HCT116 (cell line): ENCODE measurements at regions not wholly inside any gene's neighbourhood (a gene's known extent, or its start where the extent isn't known, plus 50 kb on each side); places are given as distances from the start of the nearest gene placed in this dataset.
A peak's percentile ranks its signal among the peaks of the same experiment; 100 is the strongest.
"Not testable (repeated sequence)": the region's sequence is repeated elsewhere in the genome, so short reads cannot be mapped to it uniquely, and the experiment has no call there.

Source experiments
- ATAC-seq: fragments of 200-7000 bp; cut with Tn5 transposase; 2 replicates; pipeline ENCODE4 v1.9.1; 2020; ENCODE audit warnings: mild to moderate bottlenecking, moderate library complexity
- BruUV-seq: library from RNA; stranded (reverse); fragments of 400-500 nt; replicated peaks from 2 replicates; lab custom pipeline; 2021; lab: Mats Ljungman, UMichigan
- CTCF ChIA-PET: fragments of 300-600 bp; sonication (Branson Sonifier 250); formaldehyde crosslinking; loops from one replicate; lab custom pipeline; 2021; ENCODE audit warnings: antibody characterized with exemption; lab: Charles Lee
- POLR2A ChIA-PET: fragments of 300-600, 350-600 bp; sonication (Branson Sonifier 250); formaldehyde crosslinking; loops from one replicate; lab custom pipeline; 2021; ENCODE audit warnings: antibody characterized with exemption; lab: Charles Lee
- RAD21 ChIA-PET, 2 experiments: fragments of 300-600 bp; sonication (Branson Sonifier 250); formaldehyde crosslinking; loops; one replicate each; lab custom pipeline; 2023; ENCODE audit warnings: low total read pairs in 2 of 2; ENCODE audit not compliant: uncharacterized antibody in 2 of 2, unreplicated experiment in 2 of 2, low non-redundant PET in 1 of 2; lab: Charles Lee
- DNase-seq: peaks from one replicate; pipeline ENCODE4 v3.0.0-alpha.2; 2010; ENCODE audit warnings: low read depth, low spot score
- H2AFZ ChIP-seq: fragments of 200-600 bp; shearing (Covaris generic), sonication (generic); 2 replicates; pipeline ENCODE4 v1.6.1; 2017; ENCODE audit warnings: low read depth, mixed run types, mixed read lengths, antibody characterized with exemption, low read length; ENCODE audit not compliant: poor library complexity, severe bottlenecking
- H3K27ac ChIP-seq: 2 replicates; pipeline ENCODE4 v1.5.1; 2012; ENCODE audit warnings: low read depth, low read length
- H3K27me3 ChIP-seq: fragments of 200-600 bp; sonication (generic); 2 replicates; pipeline ENCODE4 v1.6.1; 2016; ENCODE audit warnings: mixed run types, low read length, mixed read lengths; ENCODE audit not compliant: insufficient read depth
- H3K36me3 ChIP-seq, 2 experiments: fragments of 200-500 bp in 1 of 2; fragments of 200-600 bp in 1 of 2; sonication (Bioruptor generic) in 1 of 2; sonication (generic) in 1 of 2; 2 replicates each; pipeline versions ENCODE4 v1.5.1 to v1.6.1; 2014 to 2016; ENCODE audit warnings: low read length in 2 of 2, inconsistent platforms in 1 of 2, mixed read lengths in 1 of 2, mixed run types in 1 of 2; ENCODE audit not compliant: insufficient read depth in 2 of 2, control insufficient read depth in 1 of 2
- H3K4me1 ChIP-seq, 2 experiments: fragments of 200-600 bp in 1 of 2; sonication (generic) in 1 of 2; 2 replicates each; pipeline versions ENCODE4 v1.5.1 to v1.6.1; 2012 to 2017; ENCODE audit warnings: low read length in 2 of 2, inconsistent platforms in 1 of 2, mild to moderate bottlenecking in 1 of 2, mixed read lengths in 1 of 2, mixed run types in 1 of 2, moderate library complexity in 1 of 2; ENCODE audit not compliant: insufficient read depth in 2 of 2, control insufficient read depth in 1 of 2
- H3K4me2 ChIP-seq: fragments of 200-600 bp; sonication (generic); 2 replicates; pipeline ENCODE4 v1.6.1; 2017; ENCODE audit warnings: mixed run types, low read length, mixed read lengths
- H3K4me3 ChIP-seq, 2 experiments: fragments of 200-600 bp in 1 of 2; sonication (generic) in 1 of 2; replicated peaks in 1 of 2; 2 replicates each; pipeline ENCODE4 v1.5.1; 2011 to 2016; ENCODE audit warnings: low read length in 2 of 2, control low read depth in 1 of 2, low read depth in 1 of 2, mild to moderate bottlenecking in 1 of 2, mixed read lengths in 1 of 2, mixed run types in 1 of 2
- H3K79me2 ChIP-seq: fragments of 200-600 bp; sonication (generic); 2 replicates; pipeline ENCODE4 v1.6.1; 2017; ENCODE audit warnings: mild to moderate bottlenecking, mixed run types, low read length, moderate library complexity, mixed read lengths; ENCODE audit not compliant: insufficient read depth
- H3K9ac ChIP-seq: fragments of 200-600 bp; sonication (generic); 2 replicates; pipeline ENCODE4 v1.6.1; 2016; ENCODE audit warnings: low read length, mixed read lengths
- H3K9me2 ChIP-seq: fragments of 200-600 bp; sonication (generic), shearing (Covaris generic); 2 replicates; pipeline ENCODE4 v1.6.1; 2017; ENCODE audit warnings: mixed run types, mild to moderate bottlenecking, moderate library complexity; ENCODE audit not compliant: insufficient read depth
- H3K9me3 ChIP-seq, 2 experiments: fragments of 200-500 bp in 1 of 2; fragments of 200-600 bp in 1 of 2; sonication (Bioruptor generic) in 1 of 2; sonication (generic) in 1 of 2; 2 replicates each; pipeline ENCODE4 v1.6.1; 2014 to 2017; ENCODE audit warnings: low read length in 2 of 2, mixed read lengths in 2 of 2, inconsistent platforms in 1 of 2, low read depth in 1 of 2, mild to moderate bottlenecking in 1 of 2, mixed run types in 1 of 2, moderate library complexity in 1 of 2; ENCODE audit not compliant: control insufficient read depth in 1 of 2, insufficient read depth in 1 of 2
- H4K20me1 ChIP-seq: fragments of 200-600 bp; sonication (generic), shearing (Covaris generic); 2 replicates; pipeline ENCODE4 v1.6.1; 2017; ENCODE audit warnings: mixed run types, mild to moderate bottlenecking, moderate library complexity; ENCODE audit not compliant: insufficient read depth
- CBX3 ChIP-seq: IDR thresholded peaks from 2 replicates; pipeline ENCODE4 v1.6.1; 2012; ENCODE audit warnings: low read depth
- CEBPB ChIP-seq: IDR thresholded peaks from 2 replicates; pipeline ENCODE4 v1.6.1; 2012; ENCODE audit warnings: low read depth
- EGR1 ChIP-seq: IDR thresholded peaks from 2 replicates; pipeline ENCODE4 v1.6.1; 2012; ENCODE audit warnings: low read depth
- FOSL1 ChIP-seq: IDR thresholded peaks from 2 replicates; pipeline ENCODE4 v1.6.1; 2012; ENCODE audit warnings: low read depth
- JUND ChIP-seq: IDR thresholded peaks from 2 replicates; pipeline ENCODE4 v1.6.1; 2012
- POLR2AphosphoS5 ChIP-seq: IDR thresholded peaks from 2 replicates; pipeline ENCODE4 v1.6.1; 2011; ENCODE audit warnings: mild to moderate bottlenecking, low read depth, low read length, moderate library complexity
- RAD21 ChIP-seq: IDR thresholded peaks from 2 replicates; pipeline ENCODE4 v1.6.1; 2012; ENCODE audit warnings: low read depth, mild to moderate bottlenecking
- SP1 ChIP-seq: IDR thresholded peaks from 2 replicates; pipeline ENCODE4 v1.6.1; 2012; ENCODE audit warnings: low read depth
- TCF7L2 ChIP-seq: IDR thresholded peaks from 2 replicates; pipeline ENCODE4 v1.7.0; 2011; ENCODE audit warnings: borderline replicate concordance, inconsistent platforms; ENCODE audit not compliant: insufficient read depth, insufficient read length; ENCODE audit errors: extremely low read depth
- YY1 ChIP-seq: IDR thresholded peaks from 2 replicates; pipeline ENCODE4 v1.6.1; 2011; ENCODE audit warnings: low read length, low read depth, moderate library complexity, mild to moderate bottlenecking; ENCODE audit not compliant: insufficient replicate concordance; ENCODE audit errors: extremely low read depth
- ZFX ChIP-seq: fragments of 450-650 bp; IDR thresholded peaks from 2 replicates; pipeline ENCODE4 v1.6.1; 2017
- ZNF274 ChIP-seq: fragments of 200-500 bp; sonication (Bioruptor generic); IDR thresholded peaks from 2 replicates; pipeline ENCODE4 v1.6.1; 2014; ENCODE audit warnings: mild to moderate bottlenecking, low read depth, low read length, inconsistent platforms
- intact Hi-C: fragments of 100-400 bp; cut with micrococcal nuclease; formaldehyde crosslinking; loops from 2 replicates; pipeline ENCODE4 v1.10.0; 2022
- TF ChIP-seq, protein P1 (sequence below): IDR thresholded peaks from 2 replicates; pipeline ENCODE4 v1.6.1; 2012

DNA sequence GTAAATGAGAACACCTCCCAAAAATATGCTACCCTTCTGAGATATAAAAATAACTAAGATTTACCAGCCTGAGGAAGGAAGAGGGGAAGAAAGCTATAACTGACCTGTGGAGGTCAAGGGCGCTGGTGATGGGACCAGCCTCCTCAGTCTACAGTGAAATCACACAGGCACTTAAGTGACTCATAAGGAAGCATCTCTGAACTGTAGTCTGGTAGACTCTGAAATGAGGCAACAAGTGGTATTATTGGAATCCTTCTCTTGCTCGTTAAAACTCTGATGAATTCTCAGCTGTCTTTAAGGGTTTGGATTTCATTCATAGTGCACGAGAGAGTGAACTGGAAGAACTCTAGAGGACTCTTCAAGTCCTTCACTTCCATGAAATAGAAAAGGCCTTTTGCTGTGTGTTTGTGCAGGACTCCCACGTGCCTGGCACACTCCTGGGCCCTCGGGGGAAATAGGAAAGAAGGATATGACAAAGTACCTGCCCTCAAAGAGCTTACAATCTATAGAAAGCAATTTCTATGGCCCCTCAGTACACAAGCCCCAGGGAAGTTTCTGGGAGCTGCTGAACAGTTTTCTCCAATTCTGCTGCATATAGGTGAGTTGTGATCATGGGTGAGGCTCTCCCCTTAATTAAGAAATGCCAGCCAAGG is 231.8 kb upstream of the RREB1 start:
- Histone ChIP-seq H3K4me2 (peak overlapping the region; percentile 16; the same call in 1 of the 2 replicates), H2AFZ (peak overlapping the region; percentile 8), H3K9me3 (0 out of 4 replicates have a peak, but pooled peaks cover 0 to 3% of the 10 kb centered on the region in 2 experiments), H3K36me3 (no peaks in the 10 kb centered on the region), H3K27ac (no peak overlapping the region), H3K4me1 (peaks cover 5 to 30% of the 10 kb centered on the region in 2 experiments), H3K79me2 (no peaks in the 10 kb centered on the region), H3K4me3 (no peak overlapping the region), H3K9ac (no peak overlapping the region), H3K27me3 (no peaks in the 10 kb centered on the region)
- ATAC-seq (peak; percentile 78), DNase-seq (peak; percentile 66)
- BruUV-seq, result no TSS peak
- CTCF ChIA-PET, result no interaction called here
- TF ChIP-seq FOSL1 (peak; percentile 75), EGR1 (no peak), CEBPB (peak; percentile 81), ZNF274 (no peak), TCF7L2 (no peak), RAD21 (peak; percentile 31), JUND (peak; percentile 70), SP1 (peak; percentile 53; the same call in 1 of the 2 replicates), POLR2AphosphoS5 (peak; percentile 34; the same call in 1 of the 2 replicates), ZFX (no peak), YY1 (peak; percentile 18), CBX3 (peak; percentile 73)
- TF ChIP-seq, protein P1, sequence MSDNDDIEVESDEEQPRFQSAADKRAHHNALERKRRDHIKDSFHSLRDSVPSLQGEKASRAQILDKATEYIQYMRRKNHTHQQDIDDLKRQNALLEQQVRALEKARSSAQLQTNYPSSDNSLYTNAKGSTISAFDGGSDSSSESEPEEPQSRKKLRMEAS, result peak; percentile 47
- TF ChIP-seq, all 23 proteins: peak for 9
- POLR2A ChIA-PET, result interaction anchor here (0.7 to 0.8 kb wide), 2 partner anchors 19 to 71 kb away, joined by 3 read pairs; no protein-coding TSS in a partner anchor
- RAD21 ChIA-PET, result interaction anchor here in 1 of 2 experiments (0.7 kb wide), 1 partner anchor 83 kb away, joined by 8 read pairs; no protein-coding TSS in a partner anchor
- intact Hi-C loops, result loop anchor here (5.0 kb wide), 1 partner anchor 64 kb away; no protein-coding TSS in a partner anchor
- H3K9me2 ChIP-seq, result no peaks in the 10 kb centered on the region
- no peaks in the 10 kb centered on the region for H4K20me1 ChIP-seq

DNA sequence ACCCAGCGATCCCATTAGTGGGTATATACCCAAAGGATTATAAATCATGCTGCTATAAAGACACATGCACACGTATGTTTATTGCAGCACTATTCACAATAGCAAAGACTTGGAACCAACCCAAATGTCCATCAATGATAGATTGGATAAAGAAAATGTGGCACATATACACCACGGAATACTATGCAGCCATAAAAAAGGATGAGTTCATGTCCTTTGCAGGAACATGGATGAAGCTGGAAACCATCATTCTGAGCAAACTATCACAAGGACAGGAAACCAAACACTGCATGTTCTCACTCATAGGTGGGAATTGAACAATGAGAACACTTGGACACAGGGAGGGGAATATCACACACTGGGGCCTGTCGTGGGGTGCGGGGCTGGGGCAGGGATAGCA is 230.0 kb upstream of the RREB1 start:
- not testable (repeated sequence) for BruUV-seq, H3K4me2 ChIP-seq

More for the DNA sequence above, 230.0 kb upstream of the RREB1 start:
- H4K20me1 ChIP-seq, H3K9me3 ChIP-seq, DNase-seq, H3K27ac ChIP-seq, H2AFZ ChIP-seq, POLR2A ChIA-PET, RAD21 ChIA-PET, H3K79me2 ChIP-seq, CTCF ChIA-PET, H3K27me3 ChIP-seq, H3K4me3 ChIP-seq, H3K9ac ChIP-seq, H3K9me2 ChIP-seq, H3K36me3 ChIP-seq, ATAC-seq: not testable (repeated sequence)
- intact Hi-C loops, result loop anchor here (5.0 kb wide), 1 partner anchor 65 kb away; no protein-coding TSS in a partner anchor
- peaks cover 5 to 36% of the 10 kb centered on the region in 2 experiments for H3K4me1 ChIP-seq
